Pancreas (tissue), 10 donors: ENCODE measurements at regions not wholly inside any gene's neighbourhood (a gene's known extent, or its start where the extent isn't known, plus 50 kb on each side); places are given as distances from the start of the nearest gene placed in this dataset.

Experiments
- ATAC-seq, 4 donors: fragments of 200-7000 bp; cut with Tn5 transposase; one replicate each; pipeline versions ENCODE4 v1.8.0 to v1.9.1; 2020; ENCODE audit warnings: mild to moderate bottlenecking in 4 of 4, moderate library complexity in 4 of 4
- DNase-seq, 6 donors: peaks; one replicate each; pipeline ENCODE4 v3.0.0-alpha.2; 2020
- FAIRE-seq: peaks from 2 replicates; lab custom pipeline; 2012; peaks lifted over from hg19 to GRCh38; lab: Jason Lieb, UNC
- H3K27ac ChIP-seq, 4 donors: fragments of 200-600 bp; sonication (generic); 1 replicate in 3 of 4; 2 replicates in 1 of 4; pipeline versions ENCODE4 v1.5.0 to v1.8.0; 2020
- H3K27me3 ChIP-seq, 4 donors: fragments of 200-600 bp; one replicate each; pipeline ENCODE4 v1.8.0; 2021
- H3K36me3 ChIP-seq, 3 donors: fragments of 200-600 bp; sonication (generic) in 1 of 3; one replicate each; pipeline versions ENCODE4 v1.5.0 to v1.8.0; 2020 to 2021
- H3K4me1 ChIP-seq, 3 donors: fragments of 200-600 bp; one replicate each; pipeline ENCODE4 v1.8.0; 2021
- H3K4me3 ChIP-seq, 4 donors: fragments of 200-600 bp; sonication (generic) in 2 of 4; one replicate each; pipeline versions ENCODE4 v1.5.0 to v1.8.0; 2020 to 2021
- H3K9me3 ChIP-seq, 4 donors: fragments of 200-600 bp; one replicate each; pipeline ENCODE4 v1.8.0; 2021
- WGBS, 2 donors: extraction: QIAGEN DNeasy Blood & Tissue Kit; methylation state at CpG; one replicate each; pipeline ENCODE4 v1.1.7; 2013; 5-methylcytosine and 5-hydroxymethylcytosine counted together
- intact Hi-C, 3 donors: fragments of 100-400 bp; cut with DNase I; formaldehyde crosslinking; loops; one replicate each; pipeline versions ENCODE4 v1.11.1 to v1.14.2; 2022
- TF ChIP-seq, protein P1 (sequence below), 4 donors: fragments of 200-600 bp; sonication (generic) in 3 of 4; IDR thresholded peaks; one replicate each; pipeline versions ENCODE4 v1.5.0 to v1.8.0; 2021; ENCODE audit warnings: antibody characterized with exemption in 4 of 4
- donor health status: healthy with polysubstance abuse.
- donor health status: DM: no; HTN: no; CAD: no; lungs with moderate emphysema.
- donor health status: DM: no; HTN: no; CAD: no.
- donor health status: control.
- donor health status: control.
- donor health status: Bipolar disorder and iron deficiency.
- donor health status: DM: yes; HTN: yes; CAD: no.
- donor health status: DM: no; HTN: no; CAD: no.
- donor health status: DM: no; HTN: no; CAD: no.
- donor health status: DM: yes; HTN: yes; CAD: no.

DNA sequence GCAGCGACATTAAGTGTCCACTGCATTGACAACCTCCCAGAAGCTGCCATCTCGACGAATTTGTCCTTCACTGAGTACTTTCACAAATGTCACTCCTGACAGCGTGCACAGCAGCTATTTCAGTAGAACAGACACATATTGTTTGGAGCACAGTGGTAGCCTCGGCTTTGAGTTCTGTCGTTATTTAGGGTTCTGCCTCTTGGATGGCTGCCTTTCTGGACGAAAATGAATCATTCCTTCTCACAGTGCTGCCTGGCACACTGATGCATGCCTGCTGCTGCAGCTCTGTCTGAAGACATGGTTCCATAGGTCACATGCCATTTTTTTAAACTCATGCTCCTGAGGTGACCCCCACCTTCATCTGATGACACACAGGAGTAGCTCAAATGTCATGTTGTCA is 477.0 kb downstream of the C6orf118 start:
- ATAC-seq (no peak), FAIRE-seq (no peak), DNase-seq (no peak)
- H3K27me3 ChIP-seq, result no peaks in the 10 kb centered on the region
- TF ChIP-seq, protein P1, sequence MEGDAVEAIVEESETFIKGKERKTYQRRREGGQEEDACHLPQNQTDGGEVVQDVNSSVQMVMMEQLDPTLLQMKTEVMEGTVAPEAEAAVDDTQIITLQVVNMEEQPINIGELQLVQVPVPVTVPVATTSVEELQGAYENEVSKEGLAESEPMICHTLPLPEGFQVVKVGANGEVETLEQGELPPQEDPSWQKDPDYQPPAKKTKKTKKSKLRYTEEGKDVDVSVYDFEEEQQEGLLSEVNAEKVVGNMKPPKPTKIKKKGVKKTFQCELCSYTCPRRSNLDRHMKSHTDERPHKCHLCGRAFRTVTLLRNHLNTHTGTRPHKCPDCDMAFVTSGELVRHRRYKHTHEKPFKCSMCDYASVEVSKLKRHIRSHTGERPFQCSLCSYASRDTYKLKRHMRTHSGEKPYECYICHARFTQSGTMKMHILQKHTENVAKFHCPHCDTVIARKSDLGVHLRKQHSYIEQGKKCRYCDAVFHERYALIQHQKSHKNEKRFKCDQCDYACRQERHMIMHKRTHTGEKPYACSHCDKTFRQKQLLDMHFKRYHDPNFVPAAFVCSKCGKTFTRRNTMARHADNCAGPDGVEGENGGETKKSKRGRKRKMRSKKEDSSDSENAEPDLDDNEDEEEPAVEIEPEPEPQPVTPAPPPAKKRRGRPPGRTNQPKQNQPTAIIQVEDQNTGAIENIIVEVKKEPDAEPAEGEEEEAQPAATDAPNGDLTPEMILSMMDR (IDR thresholded peaks at IDR 0.05), result no peak
- H3K27ac ChIP-seq, result no peak overlapping the region
- no peaks in the 10 kb centered on the region for H3K36me3 ChIP-seq
- H3K4me3 ChIP-seq, result no peak overlapping the region
- no peaks in the 10 kb centered on the region for H3K9me3 ChIP-seq
- WGBS, 2 donors, result 39 to 40% methylated on average over 7 of the region's 7 CpGs
- intact Hi-C loops, result no loop called here
- no peaks in the 10 kb centered on the region for H3K4me1 ChIP-seq

DNA sequence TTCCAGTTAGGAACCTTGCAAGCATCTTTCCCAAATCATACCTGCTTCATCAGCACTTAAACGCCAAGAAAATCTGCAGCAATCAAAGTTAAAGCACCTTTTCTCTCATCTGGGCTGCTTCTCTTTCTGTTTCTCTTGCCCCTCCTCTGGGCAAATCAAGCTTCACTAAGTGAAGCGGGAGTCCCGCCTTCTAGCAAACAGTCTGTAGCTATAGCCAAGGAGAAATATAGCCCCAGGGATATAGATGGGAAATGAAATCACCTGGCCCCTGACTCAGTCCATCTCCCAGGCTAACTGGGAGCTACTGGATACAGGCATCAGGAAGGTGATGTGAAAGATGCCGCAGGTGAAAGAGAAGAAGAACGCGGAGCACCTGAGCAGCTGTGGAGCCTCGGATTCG is 481.9 kb downstream of the C6orf118 start:
- no peaks in the 10 kb centered on the region for H3K36me3 ChIP-seq
- DNase-seq, result no peak
- no peak overlapping the region for H3K4me3 ChIP-seq
- no peaks in the 10 kb centered on the region for H3K27me3 ChIP-seq
- no peak for ATAC-seq
- no peaks in the 10 kb centered on the region for H3K4me1 ChIP-seq
- 59 to 65% methylated on average over 8 of the region's 8 CpGs for WGBS, 2 donors
- no peak overlapping the region for H3K27ac ChIP-seq
- intact Hi-C loops, result no loop called here
- no peak for FAIRE-seq
- H3K9me3 ChIP-seq, result no peaks in the 10 kb centered on the region
- TF ChIP-seq, protein P1 (IDR thresholded peaks at IDR 0.05), result no peak

DNA sequence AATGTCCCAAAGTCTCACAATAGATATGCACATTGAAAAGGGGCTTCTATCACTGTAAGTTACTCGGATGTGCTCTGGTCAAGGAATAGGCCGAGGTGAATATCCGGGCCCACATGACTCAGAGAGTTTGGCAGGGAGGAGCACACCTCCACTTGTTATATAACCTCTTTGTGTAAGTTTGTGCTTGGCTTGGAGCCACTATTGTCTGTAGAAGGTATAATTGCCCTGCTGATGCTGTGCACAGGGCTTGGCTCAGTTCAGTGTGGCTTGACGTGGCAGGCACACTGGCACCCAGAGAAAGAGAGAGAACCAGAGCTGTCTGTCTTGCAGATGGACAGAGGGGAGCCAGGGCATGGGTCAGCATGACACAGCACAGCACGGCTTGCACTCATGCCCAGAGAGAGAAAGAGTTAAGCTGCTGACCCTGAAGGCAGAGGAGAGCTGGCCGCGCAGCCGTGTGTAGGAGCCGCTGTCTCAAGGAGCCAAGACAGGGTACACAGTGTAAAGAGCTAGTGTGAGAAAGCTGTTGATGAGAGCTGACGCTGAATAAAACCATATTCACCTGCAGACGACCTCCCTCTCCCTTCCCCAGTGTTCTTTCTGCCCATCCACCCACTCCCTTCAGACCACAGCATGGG is 482.5 kb downstream of the C6orf118 start:
- 42 to 54% methylated on average over 11 of the region's 11 CpGs for WGBS, 2 donors
- H3K36me3 ChIP-seq, result no peaks in the 10 kb centered on the region
- no peak for ATAC-seq
- no peaks in the 10 kb centered on the region for H3K4me1 ChIP-seq
- H3K27me3 ChIP-seq, result peaks cover 0 to 3% (median 0%) of the 10 kb centered on the region in 4 donors
- no peak for FAIRE-seq
- intact Hi-C loops, result no loop called here
- TF ChIP-seq, protein P1 (IDR thresholded peaks at IDR 0.05), result no peak
- no peak overlapping the region for H3K27ac ChIP-seq
- H3K4me3 ChIP-seq, result no peak overlapping the region
- DNase-seq, result no peak
- H3K9me3 ChIP-seq, result no peaks in the 10 kb centered on the region

DNA sequence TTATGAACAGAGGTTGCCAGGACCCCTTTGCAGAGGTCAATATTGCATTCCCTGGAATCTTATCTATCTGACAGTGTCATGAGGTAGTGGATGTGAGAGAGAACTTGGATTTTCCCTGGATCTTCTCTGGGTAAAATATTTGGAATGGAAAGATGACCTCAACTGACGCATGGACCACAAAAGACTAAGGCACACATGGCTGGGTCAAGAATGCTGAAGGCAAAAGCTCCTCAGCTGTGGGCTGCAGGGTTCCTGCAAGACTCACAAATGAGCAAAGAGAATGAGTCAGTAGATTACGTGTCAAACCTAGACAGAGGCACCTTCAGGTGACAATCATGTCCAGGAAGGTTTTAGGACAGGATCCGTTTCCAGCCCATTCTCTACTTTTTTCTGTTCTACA is 484.0 kb downstream of the C6orf118 start:
- DNase-seq, result no peak
- H3K9me3 ChIP-seq, result no peaks in the 10 kb centered on the region
- ATAC-seq, result no peak
- no peak overlapping the region for H3K27ac ChIP-seq
- no peaks in the 10 kb centered on the region for H3K36me3 ChIP-seq
- 61 to 67% methylated on average over 3 of the region's 3 CpGs for WGBS, 2 donors
- H3K4me3 ChIP-seq, result no peak overlapping the region
- peaks cover 0 to 3% (median 0%) of the 10 kb centered on the region in 4 donors for H3K27me3 ChIP-seq
- TF ChIP-seq, protein P1 (IDR thresholded peaks at IDR 0.05), result no peak
- H3K4me1 ChIP-seq, result no peaks in the 10 kb centered on the region
- intact Hi-C loops, result no loop called here
- FAIRE-seq, result no peak

DNA sequence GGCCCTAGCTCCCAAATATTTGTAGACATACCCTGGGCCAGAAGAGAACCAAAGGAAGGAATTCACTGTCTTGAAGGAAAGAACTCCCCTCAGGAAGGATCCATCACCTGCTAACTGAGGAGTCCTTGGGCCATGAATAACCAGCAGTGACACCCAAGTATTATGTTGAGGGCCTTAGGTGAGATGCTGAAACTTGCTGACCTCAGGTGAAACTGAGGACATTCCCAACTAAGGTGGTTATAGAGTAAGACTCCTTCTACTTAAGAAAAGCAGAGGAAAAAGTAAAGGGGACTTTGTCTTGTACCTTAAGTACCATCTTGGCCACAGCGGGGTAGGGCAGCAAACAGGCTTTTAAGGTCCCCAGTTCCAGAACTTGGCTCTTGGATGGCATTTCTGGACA is 491.7 kb downstream of the C6orf118 start:
- ATAC-seq (no peak), DNase-seq (no peak), FAIRE-seq (no peak)
- intact Hi-C loops, result no loop called here
- Histone ChIP-seq H3K4me3 (no peak overlapping the region), H3K27me3 (peaks cover 0 to 3% (median 0%) of the 10 kb centered on the region in 4 donors), H3K4me1 (no peaks in the 10 kb centered on the region), H3K36me3 (no peaks in the 10 kb centered on the region), H3K27ac (no peak overlapping the region), H3K9me3 (no peaks in the 10 kb centered on the region)
- WGBS, 2 donors, result 72 to 82% methylated on average over 1 of the region's 1 CpG
- TF ChIP-seq, protein P1 (IDR thresholded peaks at IDR 0.05), result no peak
